Transverse colon (tissue), 4 donors: ENCODE measurements at regions not wholly inside any gene's neighbourhood (a gene's known extent, or its start where the extent isn't known, plus 50 kb on each side); places are given as distances from the start of the nearest gene placed in this dataset.

Source experiments
- EP300 ChIP-seq: sonication (generic); formaldehyde crosslinking; IDR thresholded peaks from one replicate; pipeline ENCODE4 v1.6.1; 2017; ENCODE audit warnings: antibody characterized with exemption, low read depth
- POLR2A ChIP-seq: fragments of 450-650 bp; IDR thresholded peaks from one replicate; pipeline ENCODE4 v1.6.1; 2016; ENCODE audit warnings: antibody characterized with exemption, mild to moderate bottlenecking, moderate library complexity
- POLR2AphosphoS5 ChIP-seq, 3 donors: sonication (generic); formaldehyde crosslinking; IDR thresholded peaks; one replicate each; pipeline ENCODE4 v1.6.1; 2016; ENCODE audit warnings: antibody characterized with exemption in 3 of 3
- TF ChIP-seq, protein P1 (sequence below), 5 experiments: fragments of 200-600 bp in 3 of 5; fragments of 450-650 bp in 2 of 5; sonication (generic) in 3 of 5; IDR thresholded peaks; 1 replicate in 2 of 5; 2 replicates in 3 of 5; pipeline ENCODE4 v1.5.1; 2016 to 2017; ENCODE audit warnings: antibody characterized with exemption in 5 of 5, inconsistent platforms in 3 of 5, mild to moderate bottlenecking in 2 of 5, moderate library complexity in 1 of 5

DNA sequence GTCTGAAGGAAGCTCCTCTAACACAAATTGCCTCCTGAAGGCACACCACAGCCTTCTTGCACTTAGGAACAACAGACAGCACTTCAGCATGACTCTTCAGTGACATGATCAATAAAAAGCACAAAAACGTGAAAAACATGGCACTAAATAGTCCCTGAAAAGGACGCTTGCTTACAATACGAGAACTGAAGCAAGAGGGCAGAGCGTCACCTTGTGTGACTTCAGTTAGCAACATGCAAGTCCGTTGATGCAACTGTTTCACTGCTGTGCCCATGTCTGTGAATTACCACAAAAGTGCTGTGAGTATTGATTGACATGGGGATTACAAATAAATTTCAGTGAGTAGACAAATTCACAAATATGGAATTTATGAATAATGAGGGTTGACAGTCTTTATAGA is 219.9 kb upstream of the GAS1 start:
- TF ChIP-seq POLR2AphosphoS5 (IDR thresholded peaks at IDR 0.05) (no peak), POLR2A (no peak), EP300 (no peak)
- TF ChIP-seq, protein P1, sequence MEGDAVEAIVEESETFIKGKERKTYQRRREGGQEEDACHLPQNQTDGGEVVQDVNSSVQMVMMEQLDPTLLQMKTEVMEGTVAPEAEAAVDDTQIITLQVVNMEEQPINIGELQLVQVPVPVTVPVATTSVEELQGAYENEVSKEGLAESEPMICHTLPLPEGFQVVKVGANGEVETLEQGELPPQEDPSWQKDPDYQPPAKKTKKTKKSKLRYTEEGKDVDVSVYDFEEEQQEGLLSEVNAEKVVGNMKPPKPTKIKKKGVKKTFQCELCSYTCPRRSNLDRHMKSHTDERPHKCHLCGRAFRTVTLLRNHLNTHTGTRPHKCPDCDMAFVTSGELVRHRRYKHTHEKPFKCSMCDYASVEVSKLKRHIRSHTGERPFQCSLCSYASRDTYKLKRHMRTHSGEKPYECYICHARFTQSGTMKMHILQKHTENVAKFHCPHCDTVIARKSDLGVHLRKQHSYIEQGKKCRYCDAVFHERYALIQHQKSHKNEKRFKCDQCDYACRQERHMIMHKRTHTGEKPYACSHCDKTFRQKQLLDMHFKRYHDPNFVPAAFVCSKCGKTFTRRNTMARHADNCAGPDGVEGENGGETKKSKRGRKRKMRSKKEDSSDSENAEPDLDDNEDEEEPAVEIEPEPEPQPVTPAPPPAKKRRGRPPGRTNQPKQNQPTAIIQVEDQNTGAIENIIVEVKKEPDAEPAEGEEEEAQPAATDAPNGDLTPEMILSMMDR (IDR thresholded peaks at IDR 0.05), result no peak
